ENCODE measurements at regions not wholly inside any gene's neighbourhood (a gene's known extent, or its start where the extent isn't known, plus 50 kb on each side); places are given as distances from the start of the nearest gene placed in this dataset.
"Not testable (repeated sequence)": the region's sequence is repeated elsewhere in the genome, so short reads cannot be mapped to it uniquely, and the experiment has no call there.

DNA sequence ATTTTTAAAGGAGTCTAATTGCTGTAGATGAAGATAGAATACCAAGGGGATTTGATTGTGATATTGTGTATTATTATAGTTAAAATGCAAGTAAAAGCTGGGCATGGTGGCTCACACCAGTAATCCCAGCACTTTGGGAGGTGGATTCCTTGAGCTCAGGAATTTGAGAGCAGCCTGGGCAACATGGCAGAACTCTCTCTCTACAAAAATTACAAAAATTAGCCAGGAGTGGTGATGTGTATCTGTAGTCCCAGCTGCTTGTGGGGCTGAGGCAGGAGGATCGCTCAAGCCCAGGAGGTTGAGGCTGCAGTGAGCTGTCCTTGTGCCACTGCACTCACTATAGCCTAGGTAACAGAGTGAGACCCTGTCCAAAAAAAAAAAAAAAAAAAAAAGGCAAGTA lies 687.0 kb downstream of the NUP35 start:
- H3K27ac ChIP-seq (ENCODE audit: low read length), result no peak overlapping the region
- H3K27me3 ChIP-seq (ENCODE audit: insufficient read depth, low read length), result no peaks in the 10 kb centered on the region
- H3K9ac ChIP-seq (ENCODE audit: low read depth, low read length), result no peak overlapping the region
- H3K36me3 ChIP-seq (ENCODE audit: insufficient read depth, low read depth, low read length), result no peaks in the 10 kb centered on the region
- H3K9me3 ChIP-seq (ENCODE audit: insufficient read depth, low read depth, low read length), result no peaks in the 10 kb centered on the region
- no peak overlapping the region for H3K4me3 ChIP-seq (ENCODE audit: low read length)
- H3K4me1 ChIP-seq (ENCODE audit: insufficient read depth, low read length), result no peaks in the 10 kb centered on the region

DNA sequence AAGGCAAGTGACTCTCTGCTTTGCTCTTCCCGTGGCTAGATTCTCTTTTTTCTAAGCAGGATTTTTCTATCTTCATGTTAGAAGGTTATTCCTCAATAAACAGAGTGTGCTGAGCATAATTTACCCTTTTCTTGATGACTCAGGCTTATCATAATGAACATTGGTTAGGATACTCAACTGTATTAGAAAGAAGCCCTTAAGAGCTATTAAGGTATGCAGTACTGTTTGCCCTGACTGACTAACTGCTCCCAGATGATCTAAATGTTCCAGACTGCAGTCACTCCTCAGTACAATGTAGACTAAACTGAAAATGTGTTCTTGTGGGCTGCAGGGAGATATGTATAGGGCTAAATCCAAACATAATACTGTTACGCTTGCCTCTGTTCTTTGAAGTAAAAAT lies 687.8 kb downstream of the NUP35 start:
- H3K9me3 ChIP-seq (ENCODE audit: insufficient read depth, low read depth, low read length), result no peaks in the 10 kb centered on the region
- H3K27ac ChIP-seq (ENCODE audit: low read length), result no peak overlapping the region
- H3K4me1 ChIP-seq (ENCODE audit: insufficient read depth, low read length), result no peaks in the 10 kb centered on the region
- H3K36me3 ChIP-seq (ENCODE audit: insufficient read depth, low read depth, low read length), result no peaks in the 10 kb centered on the region
- no peaks in the 10 kb centered on the region for H3K27me3 ChIP-seq (ENCODE audit: insufficient read depth, low read length)
- H3K4me3 ChIP-seq (ENCODE audit: low read length), result no peak overlapping the region
- H3K9ac ChIP-seq (ENCODE audit: low read depth, low read length), result no peak overlapping the region

DNA sequence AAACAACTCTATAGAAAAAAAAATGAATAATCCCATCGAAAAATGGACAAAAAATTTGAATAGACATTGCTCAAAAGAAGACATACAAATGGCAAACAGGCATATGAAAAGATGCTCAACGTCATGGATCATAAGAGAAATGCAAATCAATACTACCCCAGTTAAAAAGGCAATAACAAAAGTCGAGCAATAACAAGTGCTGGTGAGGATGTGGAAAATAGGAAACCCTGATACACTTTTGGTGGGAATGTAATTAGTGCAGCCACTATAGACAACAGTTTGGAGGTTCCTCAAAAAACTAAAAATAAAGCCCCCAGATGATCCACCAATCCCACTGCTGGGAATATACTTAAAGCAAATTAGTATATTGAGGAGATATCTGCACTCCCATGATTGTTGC lies 701.5 kb downstream of the NUP35 start:
- Histone ChIP-seq H3K36me3 (ENCODE audit: insufficient read depth, low read depth, low read length) (no peaks in the 10 kb centered on the region), H3K4me3 (ENCODE audit: low read length) (no peak overlapping the region), H3K27me3 (ENCODE audit: insufficient read depth, low read length) (no peaks in the 10 kb centered on the region), H3K9me3 (ENCODE audit: insufficient read depth, low read depth, low read length) (peaks cover 11% of the 10 kb centered on the region; the same call in 1 of the 2 replicates), H3K4me1 (ENCODE audit: insufficient read depth, low read length) (no peaks in the 10 kb centered on the region), H3K9ac (ENCODE audit: low read depth, low read length) (no peak overlapping the region), H3K27ac (ENCODE audit: low read length) (no peak overlapping the region)

DNA sequence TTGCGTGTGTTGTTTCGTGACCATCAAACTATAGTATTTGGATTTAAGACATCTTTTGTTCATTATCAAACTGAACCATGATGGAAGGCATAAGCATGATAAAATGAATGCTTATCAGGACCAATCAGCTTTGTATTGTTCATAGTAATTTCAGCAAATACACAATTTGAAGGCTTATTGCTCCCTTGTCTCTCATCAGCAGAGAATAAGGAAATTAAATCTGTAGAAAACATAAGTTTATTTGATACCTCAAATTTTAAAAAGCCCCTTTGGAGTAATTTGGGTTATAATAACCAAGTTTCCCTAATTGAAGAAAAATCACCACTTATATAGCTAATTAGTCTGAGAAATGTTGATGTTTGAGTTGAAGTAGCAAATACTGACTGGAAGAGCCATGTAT lies 705.7 kb downstream of the NUP35 start:
- Histone ChIP-seq H3K36me3 (ENCODE audit: insufficient read depth, low read depth, low read length) (no peaks in the 10 kb centered on the region), H3K27ac (ENCODE audit: low read length) (no peak overlapping the region), H3K4me3 (ENCODE audit: low read length) (no peak overlapping the region), H3K27me3 (ENCODE audit: insufficient read depth, low read length) (no peaks in the 10 kb centered on the region), H3K9ac (ENCODE audit: low read depth, low read length) (no peak overlapping the region), H3K9me3 (ENCODE audit: insufficient read depth, low read depth, low read length) (peaks cover 7% of the 10 kb centered on the region; the same call in 1 of the 2 replicates), H3K4me1 (ENCODE audit: insufficient read depth, low read length) (no peaks in the 10 kb centered on the region)

DNA sequence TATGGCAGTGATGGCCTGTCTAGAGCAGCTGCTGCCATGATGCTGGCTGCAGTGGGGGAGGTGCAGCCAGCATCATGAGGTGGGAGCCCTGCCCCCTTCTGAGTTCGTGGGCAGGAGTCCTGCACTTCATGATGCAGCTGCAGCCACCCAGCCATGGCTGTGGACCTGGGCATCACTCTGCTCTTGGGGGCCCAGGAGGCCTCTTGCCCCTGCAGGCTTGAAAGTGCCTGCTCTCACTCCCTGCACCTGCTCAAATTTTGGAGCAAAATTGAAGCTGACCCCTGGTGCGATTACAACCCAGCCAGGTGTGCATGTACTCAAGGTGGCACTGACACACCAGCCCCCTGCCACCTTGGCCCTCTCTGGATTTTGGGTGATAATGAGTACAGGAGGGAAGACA lies 712.9 kb downstream of the NUP35 start:
- no peak overlapping the region for H3K4me3 ChIP-seq (ENCODE audit: low read length)

DNA sequence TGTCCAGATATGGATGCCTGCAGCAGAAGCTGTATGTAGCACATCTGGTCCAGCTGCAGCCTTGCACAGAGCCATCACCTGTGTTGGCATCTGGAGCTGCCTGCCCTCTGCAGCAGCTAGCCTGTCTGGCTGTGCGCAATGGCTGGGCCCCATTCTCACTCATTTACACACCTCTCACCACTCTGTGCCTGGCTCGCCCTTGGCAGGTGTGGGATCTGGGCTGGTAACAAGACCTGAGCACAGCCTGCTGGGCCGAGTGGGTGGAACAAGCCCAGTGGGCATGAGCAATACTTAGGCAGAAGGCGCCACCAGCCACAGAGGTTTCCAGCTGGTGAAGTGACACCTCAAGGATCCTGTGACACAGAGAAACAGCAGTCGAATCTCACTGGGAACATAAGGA lies 714.1 kb downstream of the NUP35 start:
- H3K4me3 ChIP-seq (ENCODE audit: low read length), result no peak overlapping the region
- no peak overlapping the region for H3K27ac ChIP-seq (ENCODE audit: low read length)
- H3K9me3 ChIP-seq (ENCODE audit: insufficient read depth, low read depth, low read length), result no peaks in the 10 kb centered on the region
- H3K27me3 ChIP-seq (ENCODE audit: insufficient read depth, low read length), result no peaks in the 10 kb centered on the region
- H3K36me3 ChIP-seq (ENCODE audit: insufficient read depth, low read depth, low read length), result no peaks in the 10 kb centered on the region
- H3K4me1 ChIP-seq (ENCODE audit: insufficient read depth, low read length), result no peaks in the 10 kb centered on the region
- H3K9ac ChIP-seq (ENCODE audit: low read depth, low read length), result no peak overlapping the region

More for the DNA sequence above, 712.9 kb downstream of the NUP35 start:
- no peaks in the 10 kb centered on the region for H3K36me3 ChIP-seq (ENCODE audit: insufficient read depth, low read depth, low read length)
- H3K9ac ChIP-seq (ENCODE audit: low read depth, low read length), result no peak overlapping the region
- no peaks in the 10 kb centered on the region for H3K9me3 ChIP-seq (ENCODE audit: insufficient read depth, low read depth, low read length)
- no peak overlapping the region for H3K27ac ChIP-seq (ENCODE audit: low read length)
- H3K4me1 ChIP-seq (ENCODE audit: insufficient read depth, low read length), result no peaks in the 10 kb centered on the region
- no peaks in the 10 kb centered on the region for H3K27me3 ChIP-seq (ENCODE audit: insufficient read depth, low read length)

DNA sequence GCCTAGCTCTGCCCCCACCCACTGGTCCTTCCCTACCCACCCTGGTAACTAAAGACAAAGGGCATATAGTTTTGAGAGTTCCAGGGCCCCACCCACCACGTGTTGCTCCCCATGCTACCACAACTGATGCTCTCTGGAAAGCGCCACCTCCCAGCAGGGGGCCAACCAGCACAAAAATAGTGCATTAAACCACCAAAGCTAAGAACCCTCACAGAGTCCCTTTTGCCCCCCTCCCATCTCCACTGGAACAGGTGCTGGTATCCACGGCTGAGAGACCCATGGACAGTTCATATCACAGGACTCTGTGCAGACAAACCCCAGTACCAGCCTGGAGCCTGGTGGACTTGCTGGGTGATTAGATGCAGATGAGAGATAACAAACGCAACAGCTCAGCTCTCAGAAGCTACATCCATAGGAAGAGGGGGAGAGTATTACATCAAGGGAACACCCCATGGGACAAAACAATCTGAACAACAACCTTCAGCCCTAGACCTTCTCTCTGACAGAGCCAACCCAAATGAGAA lies 715.9 kb downstream of the NUP35 start:
- H3K4me3 ChIP-seq (ENCODE audit: low read length), result no peak overlapping the region
- H3K9ac ChIP-seq (ENCODE audit: low read depth, low read length), result no peak overlapping the region
- H3K9me3 ChIP-seq (ENCODE audit: insufficient read depth, low read depth, low read length), result no peaks in the 10 kb centered on the region
- H3K36me3 ChIP-seq (ENCODE audit: insufficient read depth, low read depth, low read length), result no peaks in the 10 kb centered on the region
- no peak overlapping the region for H3K27ac ChIP-seq (ENCODE audit: low read length)
- no peaks in the 10 kb centered on the region for H3K27me3 ChIP-seq (ENCODE audit: insufficient read depth, low read length)
- no peaks in the 10 kb centered on the region for H3K4me1 ChIP-seq (ENCODE audit: insufficient read depth, low read length)

DNA sequence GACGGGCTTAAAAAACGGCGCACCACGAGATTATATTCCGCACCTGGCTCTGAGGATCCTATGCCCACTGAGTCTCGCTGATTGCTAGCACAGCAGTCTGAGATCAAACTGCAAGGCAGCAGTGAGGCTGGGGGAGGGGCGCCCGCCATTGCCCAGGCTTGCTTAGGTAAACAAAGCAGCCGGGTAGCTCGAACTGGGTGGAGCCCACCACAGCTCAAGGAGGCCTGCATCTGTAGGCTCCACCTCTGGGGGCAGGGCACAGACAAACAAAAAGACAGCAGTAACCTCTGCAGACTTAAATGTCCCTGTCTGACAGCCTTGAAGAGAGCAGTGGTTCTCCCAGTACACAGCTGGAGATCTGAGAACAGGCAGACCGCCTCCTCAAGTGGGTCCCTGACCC lies 725.6 kb downstream of the NUP35 start:
- not testable (repeated sequence) for H3K9ac ChIP-seq (ENCODE audit: low read depth, low read length); H3K4me3 ChIP-seq (ENCODE audit: low read length); H3K4me1 ChIP-seq (ENCODE audit: insufficient read depth, low read length); H3K27ac ChIP-seq (ENCODE audit: low read length); H3K9me3 ChIP-seq (ENCODE audit: insufficient read depth, low read depth, low read length); H3K27me3 ChIP-seq (ENCODE audit: insufficient read depth, low read length); H3K36me3 ChIP-seq (ENCODE audit: insufficient read depth, low read depth, low read length)

DNA sequence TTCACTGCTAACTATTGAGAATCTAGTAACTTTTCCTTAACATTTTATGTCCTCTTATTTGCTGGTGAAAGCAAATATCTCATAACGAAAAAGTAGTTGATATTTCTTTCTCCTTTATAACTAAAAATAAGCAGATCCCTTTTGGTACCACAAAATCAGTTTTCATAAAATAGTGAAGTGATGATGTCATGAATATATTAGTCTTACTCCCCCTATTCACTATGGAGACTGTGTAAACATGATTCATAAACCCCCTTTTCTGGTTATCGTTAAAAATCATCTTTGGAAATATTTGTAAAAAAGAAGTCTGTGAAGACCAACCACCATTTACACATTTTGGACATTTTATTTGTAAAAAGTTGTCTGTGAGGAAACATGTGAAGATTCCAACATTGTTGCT lies 734.9 kb downstream of the NUP35 start:
- H3K27me3 ChIP-seq (ENCODE audit: insufficient read depth, low read length), result no peaks in the 10 kb centered on the region
- H3K4me3 ChIP-seq (ENCODE audit: low read length), result no peak overlapping the region
- H3K9me3 ChIP-seq (ENCODE audit: insufficient read depth, low read depth, low read length), result no peaks in the 10 kb centered on the region
- no peak overlapping the region for H3K27ac ChIP-seq (ENCODE audit: low read length)
- H3K4me1 ChIP-seq (ENCODE audit: insufficient read depth, low read length), result no peaks in the 10 kb centered on the region
- no peaks in the 10 kb centered on the region for H3K36me3 ChIP-seq (ENCODE audit: insufficient read depth, low read depth, low read length)
- no peak overlapping the region for H3K9ac ChIP-seq (ENCODE audit: low read depth, low read length)

DNA sequence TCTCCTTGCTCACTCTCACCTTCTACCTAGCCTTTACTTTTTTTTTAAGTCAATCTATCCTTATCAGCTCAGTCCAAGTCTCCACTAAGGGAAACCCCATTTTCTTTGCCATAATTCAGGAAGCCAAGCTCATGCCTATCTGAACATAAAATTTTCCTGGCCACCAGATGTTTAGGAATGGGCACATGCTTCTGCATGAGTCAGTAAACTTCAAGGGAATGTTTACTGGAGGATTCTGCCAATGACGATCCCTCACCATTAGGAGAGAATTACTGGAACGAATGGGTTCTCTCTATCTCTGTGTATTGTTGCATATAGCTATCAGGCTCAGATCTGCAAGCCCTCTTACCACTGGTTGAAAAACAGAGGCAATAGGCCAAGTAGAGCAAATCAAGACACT lies 731.7 kb upstream of the ZNF804A start:
- H3K27ac ChIP-seq (ENCODE audit: low read length), result no peak overlapping the region
- H3K36me3 ChIP-seq (ENCODE audit: insufficient read depth, low read depth, low read length), result no peaks in the 10 kb centered on the region
- no peak overlapping the region for H3K9ac ChIP-seq (ENCODE audit: low read depth, low read length)
- H3K4me3 ChIP-seq (ENCODE audit: low read length), result no peak overlapping the region
- H3K27me3 ChIP-seq (ENCODE audit: insufficient read depth, low read length), result no peaks in the 10 kb centered on the region
- no peaks in the 10 kb centered on the region for H3K4me1 ChIP-seq (ENCODE audit: insufficient read depth, low read length)
- H3K9me3 ChIP-seq (ENCODE audit: insufficient read depth, low read depth, low read length), result no peaks in the 10 kb centered on the region

DNA sequence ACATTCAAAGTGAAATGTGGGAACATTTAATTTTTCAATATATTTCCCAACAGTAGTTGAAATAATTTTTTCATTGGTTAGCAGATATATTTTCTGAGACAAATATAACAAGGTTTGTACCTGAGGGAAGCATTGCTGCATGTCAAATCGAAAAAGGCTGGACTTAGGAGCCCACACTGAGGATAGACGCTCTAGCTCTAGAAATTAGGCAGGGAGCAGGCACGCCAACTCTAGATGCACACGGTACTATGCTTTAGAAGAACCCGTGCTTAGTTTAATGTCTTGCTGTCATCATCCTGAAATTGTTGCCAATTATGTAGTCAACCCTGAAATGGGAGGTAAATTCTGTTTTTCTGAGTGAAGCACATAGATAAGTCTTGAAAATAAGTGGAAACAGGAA lies 731.1 kb upstream of the ZNF804A start:
- Histone ChIP-seq H3K4me1 (ENCODE audit: insufficient read depth, low read length) (no peaks in the 10 kb centered on the region), H3K27me3 (ENCODE audit: insufficient read depth, low read length) (no peaks in the 10 kb centered on the region), H3K9ac (ENCODE audit: low read depth, low read length) (no peak overlapping the region), H3K9me3 (ENCODE audit: insufficient read depth, low read depth, low read length) (no peaks in the 10 kb centered on the region), H3K36me3 (ENCODE audit: insufficient read depth, low read depth, low read length) (no peaks in the 10 kb centered on the region), H3K4me3 (ENCODE audit: low read length) (no peak overlapping the region), H3K27ac (ENCODE audit: low read length) (no peak overlapping the region)

DNA sequence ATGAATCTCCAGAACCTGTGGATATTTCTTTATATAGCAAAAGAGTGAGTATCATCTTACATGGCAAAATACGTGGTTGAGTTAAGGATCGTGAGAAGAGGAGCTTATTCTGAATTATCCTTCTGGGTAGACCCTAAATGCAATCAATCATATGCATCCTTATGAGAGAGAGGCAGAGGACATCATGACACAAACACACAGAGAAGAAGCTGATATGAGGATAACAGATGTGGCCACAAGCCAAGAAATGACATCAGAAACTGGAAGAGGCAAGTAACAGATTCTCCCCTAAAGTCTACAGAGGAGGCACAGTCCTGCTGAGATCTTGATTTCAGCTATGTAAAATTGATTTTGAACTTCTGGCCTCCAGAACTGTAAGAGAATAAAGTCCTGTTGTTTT lies 730.2 kb upstream of the ZNF804A start:
- no peaks in the 10 kb centered on the region for H3K4me1 ChIP-seq (ENCODE audit: insufficient read depth, low read length)
- no peak overlapping the region for H3K9ac ChIP-seq (ENCODE audit: low read depth, low read length)
- H3K36me3 ChIP-seq (ENCODE audit: insufficient read depth, low read depth, low read length), result no peaks in the 10 kb centered on the region
- no peak overlapping the region for H3K27ac ChIP-seq (ENCODE audit: low read length)
- H3K9me3 ChIP-seq (ENCODE audit: insufficient read depth, low read depth, low read length), result no peaks in the 10 kb centered on the region
- H3K4me3 ChIP-seq (ENCODE audit: low read length), result no peak overlapping the region
- H3K27me3 ChIP-seq (ENCODE audit: insufficient read depth, low read length), result no peaks in the 10 kb centered on the region

DNA sequence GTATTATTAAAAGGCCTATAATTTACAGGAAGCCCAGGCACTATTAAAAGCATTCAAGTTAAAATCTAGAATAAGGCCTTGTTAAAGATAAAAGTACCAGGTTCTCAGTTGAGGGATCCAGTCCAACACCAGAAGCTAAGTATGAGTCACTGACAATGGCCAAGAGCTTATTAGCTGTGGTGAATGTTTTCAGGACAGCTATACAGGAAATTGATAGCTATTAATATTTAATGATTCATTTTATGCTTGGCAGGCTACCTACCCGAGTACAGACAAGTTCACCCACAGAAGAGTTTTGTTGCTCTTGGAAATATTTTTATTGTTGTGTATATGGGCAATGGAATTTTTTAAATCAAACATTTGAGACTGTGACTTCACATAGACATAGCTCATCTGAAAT lies 729.6 kb upstream of the ZNF804A start:
- Histone ChIP-seq H3K9me3 (ENCODE audit: insufficient read depth, low read depth, low read length) (no peaks in the 10 kb centered on the region), H3K27me3 (ENCODE audit: insufficient read depth, low read length) (no peaks in the 10 kb centered on the region), H3K4me3 (ENCODE audit: low read length) (no peak overlapping the region), H3K9ac (ENCODE audit: low read depth, low read length) (no peak overlapping the region), H3K36me3 (ENCODE audit: insufficient read depth, low read depth, low read length) (no peaks in the 10 kb centered on the region), H3K27ac (ENCODE audit: low read length) (no peak overlapping the region), H3K4me1 (ENCODE audit: insufficient read depth, low read length) (no peaks in the 10 kb centered on the region)
